Activated naive CD4-positive, alpha-beta T cell treated with anti-CD3 and anti-CD28 coated beads, Interleukin-2, amount 10 ng/mL, durations not matched to agents 7 days and 5 days (primary cell): ENCODE measurements at regions not wholly inside any gene's neighbourhood (a gene's known extent, or its start where the extent isn't known, plus 50 kb on each side); places are given as distances from the start of the nearest gene placed in this dataset.
"Not testable (repeated sequence)": the region's sequence is repeated elsewhere in the genome, so short reads cannot be mapped to it uniquely, and the experiment has no call there.

Experiments used
- CTCF ChIA-PET: fragments of 350-600 bp; sonication (Branson Sonifier 250); formaldehyde crosslinking; loops from one replicate; lab custom pipeline; 2021; ENCODE audit warnings: antibody characterized with exemption; lab: Charles Lee
- DNase-seq: peaks from one replicate; pipeline ENCODE4 v3.0.0-alpha.2; 2020
- H3K27ac Mint-ChIP-seq: one replicate; pipeline ENCODE4 v1.8.0; 2021; ENCODE audit warnings: mild to moderate bottlenecking, moderate library complexity, mixed read lengths
- H3K27me3 Mint-ChIP-seq: one replicate; pipeline ENCODE4 v1.8.0; 2021; ENCODE audit warnings: mild to moderate bottlenecking, mixed read lengths
- H3K36me3 Mint-ChIP-seq: one replicate; pipeline ENCODE4 v1.8.0; 2021; ENCODE audit warnings: mixed read lengths
- H3K4me1 Mint-ChIP-seq: one replicate; pipeline ENCODE4 v1.8.0; 2021; ENCODE audit warnings: mixed read lengths
- H3K4me3 Mint-ChIP-seq: one replicate; pipeline ENCODE4 v1.8.0; 2021; ENCODE audit warnings: mild to moderate bottlenecking, moderate library complexity, mixed read lengths
- H3K9me3 Mint-ChIP-seq: one replicate; pipeline ENCODE4 v1.8.0; 2021; ENCODE audit warnings: mixed read lengths

- Mint-ChIP-seq H3K27ac (no peak overlapping the region), H3K9me3 (no peaks in the 10 kb centered on the region), H3K36me3 (no peaks in the 10 kb centered on the region), H3K4me3 (no peak overlapping the region), H3K4me1 (no peaks in the 10 kb centered on the region), H3K27me3 (peaks cover 3% of the 10 kb centered on the region)
- no peak for DNase-seq
- CTCF ChIA-PET, result interaction anchor here (0.5 kb wide), 1 partner anchor 92 kb away, joined by 3 read pairs; no protein-coding TSS in a partner anchor
Measured at GRCh38 chr14:38931969-38932652, 170.9 kb downstream of the SEC23A start.

GRCh38 chr14:38930898-38931297, 172.1 kb downstream of the SEC23A start:
- Mint-ChIP-seq H3K36me3 (no peaks in the 10 kb centered on the region), H3K27ac (no peak overlapping the region), H3K4me1 (no peaks in the 10 kb centered on the region), H3K9me3 (no peaks in the 10 kb centered on the region), H3K27me3 (peaks cover 3% of the 10 kb centered on the region), H3K4me3 (no peak overlapping the region)
- CTCF ChIA-PET, result no interaction called here
- no peak for DNase-seq

GRCh38 chr14:38930022-38930421, 173.0 kb downstream of the SEC23A start:
- CTCF ChIA-PET, result no interaction called here
- no peak overlapping the region for H3K27ac Mint-ChIP-seq
- H3K9me3 Mint-ChIP-seq, result no peaks in the 10 kb centered on the region
- no peaks in the 10 kb centered on the region for H3K36me3 Mint-ChIP-seq
- H3K4me3 Mint-ChIP-seq, result no peak overlapping the region
- no peaks in the 10 kb centered on the region for H3K4me1 Mint-ChIP-seq
- peaks cover 3% of the 10 kb centered on the region for H3K27me3 Mint-ChIP-seq
- no peak for DNase-seq

- peaks cover 3% of the 10 kb centered on the region for H3K27me3 Mint-ChIP-seq
- DNase-seq, result no peak
- no peak overlapping the region for H3K4me3 Mint-ChIP-seq
- no peaks in the 10 kb centered on the region for H3K9me3 Mint-ChIP-seq
- no peak overlapping the region for H3K27ac Mint-ChIP-seq
- CTCF ChIA-PET, result interaction anchor here (0.7 kb wide), 1 partner anchor 990 kb away, joined by 3 read pairs; no protein-coding TSS in a partner anchor
- no peaks in the 10 kb centered on the region for H3K4me1 Mint-ChIP-seq
- H3K36me3 Mint-ChIP-seq, result no peaks in the 10 kb centered on the region
Measured at GRCh38 chr14:38929416-38929815, 173.6 kb downstream of the SEC23A start.

GRCh38 chr14:38921893-38922292, 181.1 kb downstream of the SEC23A start:
- H3K36me3 Mint-ChIP-seq, H3K4me1 Mint-ChIP-seq, H3K9me3 Mint-ChIP-seq, H3K27ac Mint-ChIP-seq, CTCF ChIA-PET, H3K4me3 Mint-ChIP-seq, H3K27me3 Mint-ChIP-seq, DNase-seq: not testable (repeated sequence)

- CTCF ChIA-PET, result no interaction called here
- Mint-ChIP-seq H3K36me3 (no peaks in the 10 kb centered on the region), H3K27me3 (no peaks in the 10 kb centered on the region)
Measured at GRCh38 chr14:38915125-38915524, 187.9 kb downstream of the SEC23A start.

GRCh38 chr14:38910092-38910491, 192.9 kb downstream of the SEC23A start:
- Mint-ChIP-seq H3K27me3 (peaks cover 5% of the 10 kb centered on the region), H3K36me3 (no peaks in the 10 kb centered on the region), H3K9me3 (no peaks in the 10 kb centered on the region), H3K27ac (no peak overlapping the region), H3K4me1 (no peaks in the 10 kb centered on the region), H3K4me3 (no peak overlapping the region)
- CTCF ChIA-PET, result no interaction called here
- no peak for DNase-seq

More at GRCh38 chr14:38915125-38915524, 187.9 kb downstream of the SEC23A start:
- Mint-ChIP-seq H3K4me3 (no peak overlapping the region), H3K9me3 (no peaks in the 10 kb centered on the region), H3K4me1 (no peaks in the 10 kb centered on the region), H3K27ac (no peak overlapping the region)
- no peak for DNase-seq

- Mint-ChIP-seq H3K9me3 (no peaks in the 10 kb centered on the region), H3K36me3 (no peaks in the 10 kb centered on the region), H3K27ac (no peak overlapping the region), H3K4me3 (no peak overlapping the region), H3K27me3 (peaks cover 5% of the 10 kb centered on the region), H3K4me1 (no peaks in the 10 kb centered on the region)
- no peak for DNase-seq
- CTCF ChIA-PET, result no interaction called here
Measured at GRCh38 chr14:38904959-38905358, 198.1 kb downstream of the SEC23A start.

GRCh38 chr14:38901791-38902190, 201.2 kb downstream of the SEC23A start:
- Mint-ChIP-seq H3K4me3 (no peak overlapping the region), H3K27me3 (peaks cover 5% of the 10 kb centered on the region), H3K9me3 (no peaks in the 10 kb centered on the region), H3K4me1 (no peaks in the 10 kb centered on the region), H3K27ac (no peak overlapping the region), H3K36me3 (no peaks in the 10 kb centered on the region)
- no peak for DNase-seq
- CTCF ChIA-PET, result no interaction called here

GRCh38 chr14:38900887-38901286, 202.1 kb downstream of the SEC23A start:
- H3K27me3 Mint-ChIP-seq, result no peaks in the 10 kb centered on the region
- no peak overlapping the region for H3K27ac Mint-ChIP-seq
- H3K4me3 Mint-ChIP-seq, result no peak overlapping the region
- H3K4me1 Mint-ChIP-seq, result no peaks in the 10 kb centered on the region
- H3K9me3 Mint-ChIP-seq, result no peaks in the 10 kb centered on the region
- no peak for DNase-seq
- CTCF ChIA-PET, result no interaction called here
- no peaks in the 10 kb centered on the region for H3K36me3 Mint-ChIP-seq

GRCh38 chr14:38887696-38888095, 215.3 kb downstream of the SEC23A start:
- no peaks in the 10 kb centered on the region for H3K9me3 Mint-ChIP-seq
- CTCF ChIA-PET, result no interaction called here
- peaks cover 3% of the 10 kb centered on the region for H3K27me3 Mint-ChIP-seq
- DNase-seq, result no peak
- H3K4me1 Mint-ChIP-seq, result no peaks in the 10 kb centered on the region
- no peak overlapping the region for H3K4me3 Mint-ChIP-seq
- no peak overlapping the region for H3K27ac Mint-ChIP-seq
- H3K36me3 Mint-ChIP-seq, result no peaks in the 10 kb centered on the region

GRCh38 chr14:38884109-38884508, 218.9 kb downstream of the SEC23A start:
- CTCF ChIA-PET, result no interaction called here
- DNase-seq, result no peak

GRCh38 chr14:38883127-38883526, 219.9 kb downstream of the SEC23A start:
- Mint-ChIP-seq H3K27ac (no peak overlapping the region), H3K36me3 (no peaks in the 10 kb centered on the region), H3K4me3 (no peak overlapping the region), H3K9me3 (no peaks in the 10 kb centered on the region), H3K27me3 (peaks cover 13% of the 10 kb centered on the region), H3K4me1 (no peaks in the 10 kb centered on the region)
- no peak for DNase-seq
- CTCF ChIA-PET, result interaction anchor here (0.6 to 3.4 kb wide), 2 partner anchors 15 to 102 kb away, joined by 3 to 15 read pairs; no protein-coding TSS in a partner anchor

More at GRCh38 chr14:38884109-38884508, 218.9 kb downstream of the SEC23A start:
- Mint-ChIP-seq H3K36me3 (no peaks in the 10 kb centered on the region), H3K4me3 (no peak overlapping the region), H3K4me1 (no peaks in the 10 kb centered on the region), H3K27ac (no peak overlapping the region), H3K9me3 (no peaks in the 10 kb centered on the region), H3K27me3 (peaks cover 9% of the 10 kb centered on the region)

GRCh38 chr14:38882533-38882932, 220.5 kb downstream of the SEC23A start:
- CTCF ChIA-PET, result interaction anchor here (0.6 to 3.4 kb wide), 2 partner anchors 15 to 102 kb away, joined by 3 to 15 read pairs; no protein-coding TSS in a partner anchor
- DNase-seq, result no peak

More at GRCh38 chr14:38882533-38882932, 220.5 kb downstream of the SEC23A start:
- Mint-ChIP-seq H3K27ac (no peak overlapping the region), H3K36me3 (no peaks in the 10 kb centered on the region), H3K9me3 (no peaks in the 10 kb centered on the region), H3K4me3 (no peak overlapping the region), H3K27me3 (peaks cover 10% of the 10 kb centered on the region), H3K4me1 (no peaks in the 10 kb centered on the region)
